OCI-LY1 (cell line): ENCODE measurements at regions not wholly inside any gene's neighbourhood (a gene's known extent, or its start where the extent isn't known, plus 50 kb on each side); places are given as distances from the start of the nearest gene placed in this dataset.

ENCODE experiments used
- CTCF ChIP-seq: fragments of 200-600 bp; sonication (generic), shearing (Covaris generic); IDR thresholded peaks from 2 replicates; pipeline ENCODE4 v1.5.1; 2017; ENCODE audit warnings: mild to moderate bottlenecking, antibody characterized with exemption, low read length, moderate library complexity, mixed read lengths
- EZH2 ChIP-seq: fragments of 200-600 bp; sonication (generic), shearing (Covaris generic); IDR thresholded peaks from 2 replicates; pipeline ENCODE4 v1.8.0; 2017; ENCODE audit warnings: borderline replicate concordance, mixed run types, mild to moderate bottlenecking, antibody characterized with exemption, low read length, moderate library complexity, mixed read lengths

GRCh38 chr2:8053216-8053615 is 628.6 kb upstream of the ID2 start:
- TF ChIP-seq CTCF (no peak), EZH2 (no peak)
